ENCODE measurements at regions not wholly inside any gene's neighbourhood (a gene's known extent, or its start where the extent isn't known, plus 50 kb on each side); places are given as distances from the start of the nearest gene placed in this dataset.

GRCh38 chr2:220736778-220737177 is 835.3 kb downstream of the EPHA4 start:
- TF ChIP-seq CTCF (IDR thresholded peaks at IDR 0.05 in 4 of 5, conservative IDR thresholded peaks at IDR 0.05 in 1 of 5) (no peak), POLR2A (IDR thresholded peaks at IDR 0.05) (no peak)

Data from gastrocnemius medialis (tissue), 4 donors.